GM18498 (cell line): ENCODE measurements at regions not wholly inside any gene's neighbourhood (a gene's known extent, or its start where the extent isn't known, plus 50 kb on each side); places are given as distances from the start of the nearest gene placed in this dataset.
"Not testable (repeated sequence)": the region's sequence is repeated elsewhere in the genome, so short reads cannot be mapped to it uniquely, and the experiment has no call there.

ENCODE experiments used
- ATAC-seq: cut with Tn5 transposase; IDR thresholded peaks from one replicate; pipeline ENCODE4 v1.9.1; 2021; ENCODE audit warnings: mild to moderate bottlenecking, moderate library complexity; ENCODE audit not compliant: unreplicated experiment

GRCh38 chr10:33489501-33490176 is 155.2 kb upstream of the NRP1 start:
- no peak for ATAC-seq

- ATAC-seq = no peak
These were observed 152.7 kb upstream of the NRP1 start for GRCh38 chr10:33487014-33487776.

GRCh38 chr10:33485276-33485675 is 150.8 kb upstream of the NRP1 start:
- no peak for ATAC-seq

DNA sequence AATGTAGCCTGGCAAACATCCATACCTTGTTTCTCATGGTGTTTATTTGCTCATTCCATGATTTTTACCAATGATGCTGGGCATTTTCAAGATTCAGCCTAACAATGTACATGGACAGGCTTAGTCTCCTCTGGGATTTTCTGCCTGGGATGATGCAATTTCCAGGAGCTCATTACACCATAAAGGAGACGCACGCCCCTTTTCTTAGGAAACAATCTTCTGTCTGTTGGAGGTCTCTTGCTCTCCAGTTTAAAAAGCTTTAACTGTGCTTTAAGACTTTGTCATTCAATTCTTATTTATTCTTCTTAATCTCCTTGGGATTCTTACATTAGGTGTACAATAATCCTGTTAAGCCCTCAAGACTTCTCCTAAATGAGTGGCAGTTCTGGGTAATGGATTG is 150.3 kb upstream of the NRP1 start:
- no peak for ATAC-seq

DNA sequence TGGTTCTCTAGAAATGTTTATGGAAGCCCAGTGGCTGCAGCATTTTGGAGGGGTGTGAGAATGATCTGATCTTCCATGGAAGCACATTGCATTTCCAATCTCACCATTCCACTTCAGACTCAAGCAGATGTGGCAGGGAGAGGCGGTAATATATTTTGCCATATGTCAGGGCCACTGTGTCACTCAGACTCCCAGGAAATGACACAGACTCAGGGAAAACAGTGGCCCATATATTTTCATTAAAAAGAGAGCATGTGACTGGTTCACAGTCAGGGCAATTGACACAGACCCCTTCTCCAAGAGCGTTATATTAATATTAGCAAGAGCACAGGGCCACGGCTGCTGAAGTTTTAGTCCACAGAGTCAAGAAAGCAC is 149.3 kb upstream of the NRP1 start:
- ATAC-seq = no peak

- ATAC-seq = no peak
These were observed 148.8 kb upstream of the NRP1 start for GRCh38 chr10:33483124-33483815.

DNA sequence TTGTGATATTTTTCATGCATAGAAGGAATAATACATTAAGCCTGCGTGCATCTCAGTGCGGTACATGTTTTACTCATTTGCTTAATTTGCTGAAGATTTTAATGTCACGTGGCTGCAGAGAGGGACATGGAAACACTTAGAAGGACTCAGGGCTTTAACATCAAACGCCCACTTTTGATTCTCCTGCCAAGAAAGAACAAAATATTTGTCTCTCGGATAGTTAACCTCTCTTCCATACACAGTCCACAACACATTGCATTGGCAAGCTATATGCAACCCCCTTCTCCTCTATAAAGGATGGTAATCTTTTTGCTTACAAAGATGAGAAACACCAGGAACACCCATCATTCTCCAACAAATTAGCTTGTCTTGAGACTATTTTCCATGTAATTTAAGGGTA is 148.0 kb upstream of the NRP1 start:
- no peak for ATAC-seq

DNA sequence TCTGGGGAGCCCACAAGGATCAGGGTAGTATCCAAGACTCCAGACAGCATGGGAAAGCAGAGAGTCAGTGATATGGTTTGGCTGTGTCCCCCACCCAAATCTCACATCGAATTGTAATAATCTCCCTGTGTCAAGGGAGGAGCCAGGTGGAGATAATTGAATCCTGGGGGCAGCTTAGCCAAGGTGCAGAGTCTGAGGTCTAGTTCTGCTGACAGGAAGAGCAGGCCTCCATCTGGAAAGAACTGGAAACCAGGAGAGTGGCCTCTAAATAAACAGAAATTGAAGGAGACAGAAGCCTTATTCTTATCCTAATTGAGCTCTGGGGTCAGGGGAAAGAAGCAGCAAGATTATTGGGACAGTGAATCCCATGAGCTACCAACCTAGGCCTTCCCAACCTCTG is 146.7 kb upstream of the NRP1 start:
- ATAC-seq = no peak

DNA sequence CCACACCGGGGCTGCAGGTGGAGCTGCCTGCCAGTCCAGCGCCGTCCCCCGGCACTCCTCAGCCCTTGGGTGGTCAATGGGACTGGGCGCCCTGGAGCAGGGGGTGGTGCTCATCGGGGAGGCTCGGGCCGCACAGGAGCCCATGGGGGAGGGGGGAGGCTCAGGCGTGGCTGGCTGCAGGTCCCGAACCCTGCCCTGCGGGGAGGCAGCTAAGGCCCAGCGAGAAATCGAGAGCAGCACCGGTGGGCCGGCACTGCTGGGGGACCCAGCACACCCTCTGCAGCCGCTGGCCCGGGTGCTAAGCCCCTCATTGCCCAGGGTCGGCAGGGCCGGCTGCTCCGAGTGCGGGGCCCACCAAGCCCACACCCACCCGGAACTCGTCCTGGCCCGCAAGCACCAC is 145.9 kb upstream of the NRP1 start:
- not testable (repeated sequence) for ATAC-seq

DNA sequence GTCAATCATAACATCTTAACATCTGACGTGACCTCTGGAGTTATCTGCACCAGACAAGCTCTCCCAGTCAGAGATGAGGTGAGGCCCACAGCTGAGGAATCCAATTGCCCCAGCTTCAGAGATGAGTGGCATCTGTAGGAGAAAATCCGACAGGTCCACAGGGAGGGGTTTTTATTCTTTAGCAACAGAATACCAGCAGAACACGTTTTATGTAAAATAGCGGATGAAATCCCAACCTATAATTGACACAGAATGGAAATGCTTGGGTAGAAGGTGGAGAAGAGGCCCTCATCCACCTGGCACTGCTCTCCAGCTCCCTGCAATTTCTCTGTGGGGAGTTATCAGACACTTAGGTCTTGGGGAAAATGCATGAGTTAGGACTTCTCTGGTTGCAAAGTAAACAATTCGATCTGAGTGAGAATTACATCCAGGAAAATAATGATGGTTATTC is 144.2 kb upstream of the NRP1 start:
- ATAC-seq = no peak

GRCh38 chr10:33478089-33478674 is 143.7 kb upstream of the NRP1 start:
- no peak for ATAC-seq

DNA sequence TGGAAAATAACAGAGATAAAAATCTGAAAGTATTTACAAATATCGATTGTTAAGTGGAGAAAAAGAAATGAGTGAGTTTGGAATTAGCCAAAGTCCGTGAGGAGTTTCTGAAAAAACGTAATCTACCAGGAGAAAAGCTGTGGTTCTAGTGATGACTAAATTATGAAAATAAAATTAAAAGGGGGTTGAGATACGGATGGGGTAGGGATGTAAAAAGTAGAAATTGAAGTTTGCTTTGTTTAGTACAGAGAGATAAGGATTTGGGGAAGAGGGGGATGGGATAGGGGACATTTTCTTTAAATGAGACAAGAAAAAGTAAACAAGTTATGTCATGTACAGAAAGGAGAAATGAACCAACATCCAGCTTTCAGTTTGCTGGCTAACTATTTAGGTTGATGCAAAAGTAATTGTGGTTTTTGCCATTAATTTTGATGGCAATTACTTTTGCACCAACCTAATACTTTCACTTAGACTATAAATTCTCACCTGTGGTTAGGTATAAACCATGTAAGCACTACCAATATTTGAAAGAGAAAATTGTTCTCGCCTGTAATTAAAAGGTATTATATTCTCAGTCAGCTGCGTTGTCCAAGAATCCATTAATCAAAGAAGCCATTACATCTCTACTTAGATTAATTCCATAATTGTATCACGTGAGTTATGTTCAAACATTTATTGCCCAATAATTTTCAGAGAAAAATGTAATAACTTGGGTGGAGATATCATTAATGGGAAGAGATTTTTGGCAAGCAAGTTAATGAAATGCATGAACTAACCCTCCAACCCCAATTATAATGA is 143.0 kb upstream of the NRP1 start:
- ATAC-seq = no peak

DNA sequence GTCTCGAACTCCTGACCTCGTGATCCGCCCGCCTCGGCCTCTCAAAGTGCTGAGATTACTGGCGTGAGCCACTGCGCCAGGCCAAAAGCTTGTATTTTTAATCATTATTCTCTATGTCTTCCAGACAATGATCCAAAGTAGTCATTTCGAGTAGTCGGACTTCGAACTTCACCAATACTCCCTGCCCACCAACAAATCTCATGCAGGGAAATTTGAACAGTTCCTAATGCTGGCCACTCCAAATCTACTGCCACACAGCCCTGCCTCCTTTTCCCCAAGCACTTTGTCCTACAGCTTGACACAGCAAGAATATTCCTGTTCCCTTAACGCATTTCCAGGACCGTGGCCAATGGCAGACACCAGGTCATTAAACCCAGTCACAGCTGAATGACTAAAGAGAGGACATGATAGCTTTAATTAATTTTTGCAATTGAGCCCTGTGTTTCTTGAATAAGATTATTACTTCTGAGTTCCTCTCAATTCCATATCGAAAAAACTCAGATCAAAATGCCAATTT is 142.3 kb upstream of the NRP1 start:
- no peak for ATAC-seq

DNA sequence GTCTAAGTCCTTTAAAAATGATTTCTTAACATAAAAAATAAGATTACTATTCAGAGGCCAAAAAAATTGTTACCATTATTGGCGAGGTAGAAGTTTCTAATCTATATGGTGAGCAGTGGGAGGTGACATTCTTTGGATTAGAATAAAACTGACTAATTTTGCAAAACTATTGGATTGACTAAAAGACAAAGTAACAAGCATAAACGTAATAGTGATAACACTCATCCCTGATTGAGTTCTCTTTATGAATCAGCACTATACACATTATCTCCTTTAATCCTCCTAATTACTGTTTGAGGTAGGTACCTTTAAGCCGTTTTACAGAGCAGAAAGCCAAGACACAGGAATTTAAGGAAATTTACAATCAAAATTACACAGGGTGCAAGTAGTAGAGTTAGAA is 139.2 kb upstream of the NRP1 start:
- ATAC-seq = no peak

- ATAC-seq = not testable (repeated sequence)
These were observed 133.5 kb upstream of the NRP1 start for GRCh38 chr10:33468006-33468405.

GRCh38 chr10:33465747-33466146 is 131.3 kb upstream of the NRP1 start:
- no peak for ATAC-seq

DNA sequence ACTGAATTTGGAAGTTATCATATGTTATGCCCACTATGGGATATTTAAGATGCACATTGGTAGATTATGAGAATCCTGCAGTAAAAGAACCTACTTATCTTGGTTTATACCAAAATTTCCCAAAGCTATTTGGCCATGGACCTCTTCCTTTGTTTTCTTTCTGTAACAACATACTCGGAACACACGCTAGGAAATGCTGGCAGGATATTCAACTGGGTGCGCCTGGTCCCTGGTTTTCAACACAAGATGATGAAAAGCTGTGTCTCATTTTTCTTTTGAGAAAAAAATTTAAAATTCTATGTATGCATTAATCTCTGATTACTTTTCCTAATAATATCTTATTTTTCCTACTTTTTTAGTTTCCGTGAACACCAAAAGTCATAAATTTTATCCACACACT is 128.5 kb upstream of the NRP1 start:
- ATAC-seq = no peak

DNA sequence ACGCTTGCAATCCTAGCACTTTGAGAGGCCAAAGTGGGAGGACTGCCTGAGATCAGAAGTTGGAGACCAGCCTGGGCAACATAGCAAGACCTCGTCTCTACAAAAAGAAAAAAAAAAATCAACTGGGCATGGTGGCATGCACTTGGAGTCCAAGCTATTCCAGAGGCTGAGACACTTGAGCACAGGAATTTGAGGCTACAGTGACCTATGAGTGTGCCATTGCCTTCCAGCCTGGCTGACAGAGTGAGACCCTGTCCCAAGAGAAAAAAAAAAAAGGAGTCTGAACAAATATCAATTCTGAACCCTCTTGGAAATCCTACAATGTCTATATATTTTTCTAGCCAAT is 126.8 kb upstream of the NRP1 start:
- ATAC-seq = no peak

DNA sequence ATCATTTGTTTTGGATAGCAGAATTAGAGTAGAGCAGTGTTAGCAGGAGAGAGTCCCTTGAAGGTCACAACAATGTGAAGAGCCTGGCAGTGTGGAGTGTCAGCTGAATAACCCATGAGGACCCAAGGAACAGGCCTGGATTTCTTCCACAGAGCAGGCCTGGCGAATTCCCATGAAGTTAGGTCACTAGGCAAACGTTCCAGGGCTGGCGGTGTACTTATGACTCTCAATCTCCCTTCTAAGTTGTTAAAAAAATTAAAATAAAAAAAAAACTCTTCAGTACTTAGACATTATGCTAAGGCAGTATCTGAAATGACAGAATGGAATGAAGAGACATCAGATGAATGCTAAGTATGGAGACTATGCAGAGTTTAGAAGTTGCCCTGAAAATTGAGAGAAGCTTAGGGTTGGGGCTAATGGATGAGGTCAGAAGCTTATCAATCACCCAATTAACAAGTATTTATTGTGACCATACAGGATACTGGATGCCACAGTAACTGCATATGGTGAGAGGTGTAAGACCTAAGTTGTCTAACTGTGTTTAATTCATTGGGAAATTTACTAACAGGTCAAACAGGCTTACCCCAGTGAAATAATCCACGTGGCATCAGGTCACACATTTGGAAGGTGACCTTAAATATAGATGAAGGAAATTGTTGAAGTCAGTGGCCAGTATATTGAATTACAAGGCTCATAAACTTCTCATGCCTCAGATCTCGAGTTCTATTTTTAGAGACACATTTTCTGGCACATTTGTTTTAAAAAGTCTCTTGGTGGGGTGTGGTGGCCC is 126.2 kb upstream of the NRP1 start:
- ATAC-seq = no peak

DNA sequence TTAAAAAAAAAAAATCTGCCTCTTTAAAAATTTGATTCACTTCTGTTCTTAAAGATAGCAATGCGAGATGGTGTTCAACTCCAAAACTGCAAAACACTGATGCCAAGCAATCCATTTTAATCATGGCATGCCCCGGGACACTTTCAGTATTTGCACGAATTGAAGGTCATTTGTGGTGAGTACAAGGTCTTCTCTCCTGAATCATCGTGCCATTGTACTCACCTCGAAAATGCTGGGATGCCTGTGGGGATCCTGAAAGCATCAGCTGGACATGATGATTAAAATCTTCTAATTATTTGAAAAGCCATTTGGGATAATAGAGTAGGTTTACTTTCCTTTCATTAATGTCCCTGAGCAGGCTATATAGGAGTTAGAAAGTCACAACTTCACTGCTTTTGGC is 125.1 kb upstream of the NRP1 start:
- ATAC-seq = no peak
